Smooth muscle cell (in vitro differentiated cells): ENCODE measurements at regions not wholly inside any gene's neighbourhood (a gene's known extent, or its start where the extent isn't known, plus 50 kb on each side); places are given as distances from the start of the nearest gene placed in this dataset.

Experiments
- DNase-seq: peaks from one replicate; lab custom pipeline; 2025; ENCODE audit not compliant: unreplicated experiment; lab: John Stamatoyannopoulos, UW
- H2AFZ ChIP-seq: fragments of 200-600 bp; sonication (generic); 2 replicates; pipeline ENCODE4 v1.6.0; 2016; ENCODE audit warnings: antibody characterized with exemption, low read depth, mild to moderate bottlenecking
- H3F3A ChIP-seq: fragments of 200-600 bp; sonication (generic); 2 replicates; pipeline ENCODE4 v1.6.0; 2017; ENCODE audit warnings: antibody characterized with exemption, low read depth
- H3K27ac ChIP-seq: fragments of 200-600 bp; sonication (generic); 2 replicates; pipeline ENCODE4 v1.5.1; 2016; ENCODE audit warnings: low read depth, mild to moderate bottlenecking
- H3K27me3 ChIP-seq: fragments of 200-600 bp; sonication (generic); 2 replicates; pipeline ENCODE4 v1.6.1; 2016; ENCODE audit warnings: low read depth, mild to moderate bottlenecking
- H3K36me3 ChIP-seq: fragments of 200-600 bp; sonication (generic); 2 replicates; pipeline ENCODE4 v1.5.1; 2016; ENCODE audit warnings: low read depth
- H3K4me1 ChIP-seq: fragments of 200-600 bp; sonication (generic); 2 replicates; pipeline ENCODE4 v1.5.1; 2016; ENCODE audit warnings: low read depth
- H3K4me2 ChIP-seq: fragments of 200-600 bp; sonication (generic); 2 replicates; pipeline ENCODE4 v1.6.0; 2016; ENCODE audit warnings: mild to moderate bottlenecking
- H3K4me3 ChIP-seq: fragments of 200-600 bp; sonication (generic); 2 replicates; pipeline ENCODE4 v1.5.1; 2016; ENCODE audit warnings: mild to moderate bottlenecking
- H3K79me2 ChIP-seq: fragments of 200-600 bp; sonication (generic); 2 replicates; pipeline ENCODE4 v1.6.0; 2016; ENCODE audit warnings: low read depth, mild to moderate bottlenecking
- H3K9ac ChIP-seq: fragments of 200-600 bp; sonication (generic); 2 replicates; pipeline ENCODE4 v1.6.0; 2016; ENCODE audit warnings: low read depth
- H3K9me3 ChIP-seq: fragments of 200-600 bp; sonication (generic); replicated peaks from 2 replicates; pipeline ENCODE4 v1.5.1; 2016; ENCODE audit warnings: low read depth
- H4K20me1 ChIP-seq: fragments of 200-600 bp; sonication (generic); 2 replicates; pipeline ENCODE4 v1.6.0; 2016; ENCODE audit warnings: low read depth
- WGBS: methylation state at CpG from one replicate; pipeline ENCODE4 v1.1.7; 2016; ENCODE audit warnings: low lambda C conversion rate; 5-methylcytosine and 5-hydroxymethylcytosine counted together
- TF ChIP-seq, protein P1 (sequence below): fragments of 200-600 bp; sonication (generic); IDR thresholded peaks from 2 replicates; pipeline ENCODE4 v1.5.1; 2017; ENCODE audit warnings: borderline replicate concordance, mild to moderate bottlenecking, antibody characterized with exemption; ENCODE audit not compliant: insufficient read depth, poor library complexity, severe bottlenecking

DNA sequence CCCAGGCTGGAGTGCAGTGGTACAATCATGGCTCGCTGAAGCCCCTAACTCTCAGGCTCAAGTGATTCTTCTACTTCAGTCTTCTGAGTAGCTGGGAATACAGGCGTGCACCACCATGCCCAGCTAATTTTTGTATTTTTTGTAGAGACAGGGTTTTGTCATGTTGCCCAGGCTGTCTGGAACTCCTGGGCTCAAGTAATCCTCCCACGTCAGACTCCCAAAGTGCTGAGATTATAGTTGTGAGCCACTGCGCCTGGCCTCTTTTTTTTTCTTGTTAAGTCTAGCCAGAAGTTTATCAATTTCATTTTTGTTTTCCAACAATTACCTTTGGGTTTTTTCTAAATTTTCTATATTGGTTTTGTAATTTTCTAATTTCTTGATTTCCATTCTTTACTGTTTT lies 100.6 kb downstream of the GC start:
- Histone ChIP-seq H3K4me2 (peak overlapping the region; percentile 69), H3K4me1 (no peaks in the 10 kb centered on the region), H3K4me3 (no peak overlapping the region), H2AFZ (peak overlapping the region; percentile 77), H3K79me2 (no peaks in the 10 kb centered on the region), H3K27ac (peak overlapping the region; percentile 70), H3K36me3 (no peaks in the 10 kb centered on the region), H3K9me3 (no peaks in the 10 kb centered on the region), H3F3A (no peaks in the 10 kb centered on the region), H3K9ac (peak overlapping the region; percentile 13), H4K20me1 (no peaks in the 10 kb centered on the region), H3K27me3 (no peaks in the 10 kb centered on the region)
- TF ChIP-seq, protein P1, sequence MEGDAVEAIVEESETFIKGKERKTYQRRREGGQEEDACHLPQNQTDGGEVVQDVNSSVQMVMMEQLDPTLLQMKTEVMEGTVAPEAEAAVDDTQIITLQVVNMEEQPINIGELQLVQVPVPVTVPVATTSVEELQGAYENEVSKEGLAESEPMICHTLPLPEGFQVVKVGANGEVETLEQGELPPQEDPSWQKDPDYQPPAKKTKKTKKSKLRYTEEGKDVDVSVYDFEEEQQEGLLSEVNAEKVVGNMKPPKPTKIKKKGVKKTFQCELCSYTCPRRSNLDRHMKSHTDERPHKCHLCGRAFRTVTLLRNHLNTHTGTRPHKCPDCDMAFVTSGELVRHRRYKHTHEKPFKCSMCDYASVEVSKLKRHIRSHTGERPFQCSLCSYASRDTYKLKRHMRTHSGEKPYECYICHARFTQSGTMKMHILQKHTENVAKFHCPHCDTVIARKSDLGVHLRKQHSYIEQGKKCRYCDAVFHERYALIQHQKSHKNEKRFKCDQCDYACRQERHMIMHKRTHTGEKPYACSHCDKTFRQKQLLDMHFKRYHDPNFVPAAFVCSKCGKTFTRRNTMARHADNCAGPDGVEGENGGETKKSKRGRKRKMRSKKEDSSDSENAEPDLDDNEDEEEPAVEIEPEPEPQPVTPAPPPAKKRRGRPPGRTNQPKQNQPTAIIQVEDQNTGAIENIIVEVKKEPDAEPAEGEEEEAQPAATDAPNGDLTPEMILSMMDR = no peak
- WGBS = 41% methylated on average over 4 of the region's 4 CpGs
- no peak for DNase-seq

DNA sequence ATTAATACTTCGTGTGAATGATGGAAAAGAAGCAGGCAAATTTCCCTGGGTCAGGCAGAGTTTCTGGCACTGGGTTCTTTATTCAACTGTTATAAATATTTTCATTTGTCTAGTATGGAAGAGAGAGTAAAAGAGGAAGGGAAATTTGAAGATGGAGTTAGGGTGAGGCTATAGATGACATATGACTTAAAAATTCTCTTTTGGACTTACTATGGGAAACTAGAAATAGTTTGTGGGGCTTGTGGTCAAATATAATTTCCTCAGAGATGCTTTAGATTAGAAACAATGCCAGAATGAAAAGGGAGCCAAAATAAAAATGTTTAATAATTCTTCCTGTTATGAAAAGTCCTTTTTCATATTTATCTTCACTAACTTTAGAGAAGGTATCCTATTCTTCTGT lies 103.2 kb downstream of the GC start:
- H3K9me3 ChIP-seq = no peaks in the 10 kb centered on the region
- no peak for DNase-seq
- H4K20me1 ChIP-seq = no peaks in the 10 kb centered on the region
- H3K4me1 ChIP-seq = no peaks in the 10 kb centered on the region
- H3F3A ChIP-seq = no peaks in the 10 kb centered on the region
- no peaks in the 10 kb centered on the region for H3K36me3 ChIP-seq
- no peak overlapping the region for H3K27ac ChIP-seq
- WGBS = 96% methylated on average over 1 of the region's 1 CpG
- no peak overlapping the region for H3K9ac ChIP-seq
- H2AFZ ChIP-seq = no peak overlapping the region
- TF ChIP-seq, protein P1 = no peak
- no peak overlapping the region for H3K4me3 ChIP-seq
- no peaks in the 10 kb centered on the region for H3K79me2 ChIP-seq
- H3K4me2 ChIP-seq = no peak overlapping the region
- no peaks in the 10 kb centered on the region for H3K27me3 ChIP-seq

DNA sequence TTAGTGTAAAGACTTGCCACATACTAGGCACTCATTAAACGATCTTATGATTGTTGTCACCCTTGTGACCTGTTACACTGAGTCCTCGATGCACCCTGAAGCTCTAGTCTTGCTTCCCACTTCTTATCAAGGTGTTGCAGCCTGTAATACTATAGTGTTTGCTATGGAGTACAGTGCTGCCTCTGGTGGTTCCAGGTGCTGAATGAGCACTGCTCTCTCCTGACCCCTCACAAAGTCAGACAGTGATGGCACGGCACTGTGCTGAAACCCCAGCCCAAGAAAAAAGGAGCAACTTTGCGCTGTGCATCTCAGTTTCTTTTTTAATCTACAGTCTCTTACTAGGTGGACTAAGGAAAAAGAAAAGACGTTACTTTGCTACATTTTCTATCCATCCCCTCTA lies 106.3 kb downstream of the GC start:
- no peaks in the 10 kb centered on the region for H4K20me1 ChIP-seq
- H3K27ac ChIP-seq = no peak overlapping the region
- no peak overlapping the region for H3K9ac ChIP-seq
- H3F3A ChIP-seq = no peaks in the 10 kb centered on the region
- H3K4me3 ChIP-seq = no peak overlapping the region
- no peaks in the 10 kb centered on the region for H3K4me1 ChIP-seq
- no peak overlapping the region for H2AFZ ChIP-seq
- no peaks in the 10 kb centered on the region for H3K27me3 ChIP-seq
- TF ChIP-seq, protein P1 = no peak
- H3K79me2 ChIP-seq = no peaks in the 10 kb centered on the region
- H3K4me2 ChIP-seq = no peak overlapping the region
- H3K36me3 ChIP-seq = no peaks in the 10 kb centered on the region
- WGBS = 78% methylated on average over 5 of the region's 5 CpGs
- no peaks in the 10 kb centered on the region for H3K9me3 ChIP-seq
- DNase-seq = no peak

DNA sequence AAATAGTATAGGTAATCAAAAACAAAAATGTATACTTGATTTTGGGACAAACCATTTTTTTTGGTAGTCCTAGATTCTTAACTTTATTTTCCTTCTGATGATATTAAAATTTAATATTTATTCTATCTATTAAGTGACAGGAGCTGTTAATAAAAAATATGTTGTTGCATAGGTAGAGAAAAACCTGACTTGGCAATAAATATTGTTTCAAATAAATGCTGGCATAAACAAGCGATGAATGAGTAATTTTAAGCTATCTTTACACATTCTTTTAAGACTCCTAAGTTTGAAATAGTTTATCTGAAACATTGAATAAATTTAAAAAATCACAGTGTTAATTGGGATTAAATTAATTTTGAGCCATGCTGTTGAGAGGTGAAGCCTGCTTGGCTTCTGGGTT lies 114.6 kb downstream of the GC start:
- Histone ChIP-seq H3K79me2 (no peaks in the 10 kb centered on the region), H3K9ac (no peak overlapping the region), H3K27me3 (no peaks in the 10 kb centered on the region), H3K4me1 (no peaks in the 10 kb centered on the region), H3F3A (no peaks in the 10 kb centered on the region), H3K9me3 (no peaks in the 10 kb centered on the region), H4K20me1 (no peaks in the 10 kb centered on the region), H3K4me3 (no peak overlapping the region), H3K4me2 (no peak overlapping the region), H3K36me3 (no peaks in the 10 kb centered on the region), H3K27ac (no peak overlapping the region), H2AFZ (no peak overlapping the region)
- DNase-seq = no peak
- TF ChIP-seq, protein P1 = no peak
- 97% methylated on average over 1 of the region's 1 CpG for WGBS
